A549 (cell line): ENCODE measurements at regions not wholly inside any gene's neighbourhood (a gene's known extent, or its start where the extent isn't known, plus 50 kb on each side); places are given as distances from the start of the nearest gene placed in this dataset.

Experiments used
- ATAC-seq, 2 experiments: fragments of 200-7000 bp in 1 of 2; fragments of >200 bp in 1 of 2; cut with Nextera tagmentation in 1 of 2; cut with Tn5 transposase in 1 of 2; 3 replicates each; pipeline versions ENCODE4 v1.8.0 to v1.9.1; 2018 to 2020; ENCODE audit warnings: mild to moderate bottlenecking in 1 of 2, moderate library complexity in 1 of 2
- CTCF ChIA-PET: fragments of 300-600 bp; sonication (Branson Sonifier 250); formaldehyde crosslinking; extraction: SDS; loops from one replicate; lab custom pipeline; 2021; ENCODE audit warnings: antibody characterized with exemption, inconsistent platforms; lab: Yijun Ruan, JAX
- POLR2A ChIA-PET: fragments of 350-600 bp; formaldehyde crosslinking; extraction: SDS; loops from one replicate; lab custom pipeline; 2021; ENCODE audit warnings: antibody characterized with exemption, inconsistent platforms; lab: Yijun Ruan, JAX
- DNase-seq, 2 experiments: peaks; one replicate each; pipeline versions ENCODE4 v3.0.0 to v3.0.0-alpha.2; 2011 to 2016; ENCODE audit warnings: low read depth in 1 of 2, low spot score in 1 of 2
- FAIRE-seq: peaks from 2 replicates; lab custom pipeline; 2011; peaks lifted over from hg19 to GRCh38; lab: Jason Lieb, UNC
- H3K27ac ChIP-seq, 2 experiments: fragments of >200 bp; sonication (Bioruptor Twin); formaldehyde crosslinking; 3 replicates each; pipeline ENCODE4 v1.5.1; 2016 to 2017
- H3K4me1 ChIP-seq: fragments of >200 bp; sonication (Bioruptor Twin); formaldehyde crosslinking; 3 replicates; pipeline ENCODE4 v1.6.1; 2016
- H3K4me2 ChIP-seq: fragments of >200 bp; sonication (Bioruptor Twin); formaldehyde crosslinking; 3 replicates; pipeline ENCODE4 v1.6.1; 2016
- H3K4me3 ChIP-seq: fragments of >200 bp; sonication (Bioruptor Twin); formaldehyde crosslinking; 3 replicates; pipeline ENCODE4 v1.5.1; 2016
- H3K9me3 ChIP-seq: fragments of >200 bp; sonication (Bioruptor Twin); formaldehyde crosslinking; 3 replicates; pipeline ENCODE4 v1.6.1; 2016
- ATOH8 ChIP-seq: fragments of 250-450 bp; sonication (Bioruptor Pico); IDR thresholded peaks from 2 replicates; pipeline ENCODE4 v1.5.0; 2020; ENCODE audit warnings: low read depth, mild to moderate bottlenecking, moderate library complexity
- BHLHE40 ChIP-seq: IDR thresholded peaks from 2 replicates; pipeline ENCODE4 v1.6.1; 2012; ENCODE audit warnings: low read depth, low read length, inconsistent platforms
- CEBPB ChIP-seq, 2 experiments: fragments of >200 bp in 1 of 2; sonication (Bioruptor Twin) in 1 of 2; formaldehyde crosslinking in 1 of 2; IDR thresholded peaks; 2 replicates each; pipeline ENCODE4 v1.6.1; 2012 to 2016
- CHD2 ChIP-seq: fragments of 150-350 bp; IDR thresholded peaks from 2 replicates; pipeline ENCODE4 v1.6.1; 2014; ENCODE audit warnings: low read length; ENCODE audit not compliant: partially characterized antibody
- CHD4 ChIP-seq: fragments of 200-600 bp; sonication (generic); IDR thresholded peaks from 2 replicates; pipeline ENCODE4 v1.6.1; 2016; ENCODE audit warnings: antibody characterized with exemption, mild to moderate bottlenecking, borderline replicate concordance
- CTCF ChIP-seq: fragments of >200 bp; sonication (Bioruptor Twin); formaldehyde crosslinking; IDR thresholded peaks from 3 replicates; pipeline ENCODE4 v1.5.1; 2016
- ELK1 ChIP-seq: fragments of 150-350 bp; IDR thresholded peaks from 2 replicates; pipeline ENCODE4 v1.6.1; 2014; ENCODE audit warnings: low read depth, mild to moderate bottlenecking, low read length
- EP300 ChIP-seq, 2 experiments: fragments of >200 bp; sonication (Bioruptor Twin); formaldehyde crosslinking; IDR thresholded peaks; 2 replicates in 1 of 2; 3 replicates in 1 of 2; pipeline ENCODE4 v1.6.1; 2016 to 2017
- ESRRA ChIP-seq: fragments of 150-350 bp; IDR thresholded peaks from 2 replicates; pipeline ENCODE4 v1.6.1; 2014; ENCODE audit warnings: mild to moderate bottlenecking, low read length, borderline replicate concordance
- FOSB ChIP-seq: fragments of 250-450 bp; sonication (Bioruptor Pico); IDR thresholded peaks from 2 replicates; pipeline ENCODE4 v1.5.0; 2020; ENCODE audit warnings: mild to moderate bottlenecking, moderate library complexity
- HDAC2 ChIP-seq: fragments of 200-600 bp; sonication (generic); IDR thresholded peaks from 2 replicates; pipeline ENCODE4 v1.6.1; 2016
- JUN ChIP-seq, 2 experiments: fragments of >200 bp; sonication (Bioruptor Twin); formaldehyde crosslinking; IDR thresholded peaks; 2 replicates in 1 of 2; 3 replicates in 1 of 2; pipeline ENCODE4 v1.6.1; 2016 to 2017
- JUNB ChIP-seq: fragments of >200 bp; sonication (Bioruptor Twin); formaldehyde crosslinking; IDR thresholded peaks from 2 replicates; pipeline ENCODE4 v1.6.1; 2016
- KDM1A ChIP-seq: fragments of 200-600 bp; sonication (generic); IDR thresholded peaks from 2 replicates; pipeline ENCODE4 v1.6.1; 2016; ENCODE audit warnings: low read depth, mild to moderate bottlenecking
- KDM5A ChIP-seq: fragments of 200-600 bp; sonication (generic); IDR thresholded peaks from 2 replicates; pipeline ENCODE4 v1.6.1; 2016; ENCODE audit warnings: antibody characterized with exemption, mild to moderate bottlenecking
- MAX ChIP-seq: IDR thresholded peaks from 2 replicates; pipeline ENCODE4 v1.6.1; 2012
- NFE2L2 ChIP-seq: fragments of 150-350 bp; conservative IDR thresholded peaks from 2 replicates; pipeline ENCODE4 v1.6.1; 2014; ENCODE audit warnings: low read length
- NR3C1 ChIP-seq: fragments of >200 bp; sonication (Bioruptor Twin); formaldehyde crosslinking; IDR thresholded peaks from 3 replicates; pipeline ENCODE4 v1.6.1; 2017
- RAD21 ChIP-seq, 2 experiments: fragments of >200 bp in 1 of 2; sonication (Bioruptor Twin) in 1 of 2; formaldehyde crosslinking in 1 of 2; IDR thresholded peaks in 1 of 2; conservative IDR thresholded peaks in 1 of 2; 2 replicates in 1 of 2; 3 replicates in 1 of 2; pipeline ENCODE4 v1.6.1; 2012 to 2018; ENCODE audit warnings: inconsistent platforms in 1 of 2
- RFX5 ChIP-seq: fragments of 450-650 bp; IDR thresholded peaks from 2 replicates; pipeline ENCODE4 v1.7.1; 2014; ENCODE audit warnings: antibody characterized with exemption, mild to moderate bottlenecking, moderate library complexity
- SMC3 ChIP-seq: fragments of >200 bp; sonication (Bioruptor Twin); formaldehyde crosslinking; IDR thresholded peaks from 3 replicates; pipeline ENCODE4 v1.6.1; 2018; ENCODE audit warnings: inconsistent platforms
- TFCP2L1 ChIP-seq: fragments of 250-450 bp; sonication (Bioruptor Pico); IDR thresholded peaks from 2 replicates; pipeline ENCODE4 v1.5.0; 2021; ENCODE audit warnings: mild to moderate bottlenecking
- TP53 ChIP-seq: fragments of 250-450 bp; sonication (Bioruptor Pico); IDR thresholded peaks from 2 replicates; pipeline ENCODE4 v1.5.0; 2021; ENCODE audit warnings: mild to moderate bottlenecking, moderate library complexity
- ZNF302 ChIP-seq: fragments of 250-450 bp; sonication (Bioruptor Pico); IDR thresholded peaks from 2 replicates; pipeline ENCODE4 v1.9.0; 2021; ENCODE audit warnings: inconsistent platforms, mild to moderate bottlenecking, moderate library complexity
- WGBS: methylation state at CpG from one replicate; pipeline ENCODE4 v1.1.6; 2017; ENCODE audit errors: missing lambda C conversion rate; 5-methylcytosine and 5-hydroxymethylcytosine counted together
- TF ChIP-seq, protein P1 (sequence below): IDR thresholded peaks from 2 replicates; pipeline ENCODE4 v1.6.1; 2012; ENCODE audit warnings: low read depth, borderline replicate concordance
- TF ChIP-seq, protein P2 (sequence below): fragments of 250-450 bp; sonication (Bioruptor Pico); IDR thresholded peaks from 2 replicates; pipeline ENCODE4 v1.5.0; 2021; ENCODE audit warnings: mild to moderate bottlenecking, moderate library complexity, borderline replicate concordance

DNA sequence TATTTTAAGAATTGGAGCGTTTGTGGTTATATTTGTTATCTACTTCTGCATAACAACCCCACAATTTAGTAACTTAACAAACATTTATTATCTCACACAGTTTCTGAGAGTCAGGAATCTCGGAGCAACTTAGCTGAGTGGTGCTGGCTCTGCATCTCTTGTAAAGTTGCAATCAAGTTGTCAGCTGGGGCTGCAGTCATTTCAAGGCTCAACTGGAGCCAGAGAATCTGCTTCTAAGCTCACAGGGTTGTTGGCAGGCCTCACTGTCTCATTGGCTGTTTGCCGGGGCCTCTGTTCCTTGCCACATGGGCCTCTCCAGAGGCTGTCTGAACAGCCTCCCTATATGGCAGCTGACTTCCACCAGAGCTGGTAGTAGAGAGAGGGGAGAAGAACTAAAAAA lies 281.2 kb upstream of the GNPDA2 start:
- CTCF ChIA-PET: no interaction called here
- H3K4me3 ChIP-seq: no peak overlapping the region
- TF ChIP-seq FOSB (no peak), RAD21 (conservative IDR thresholded peaks at IDR 0.05 in 1 of 2, IDR thresholded peaks at IDR 0.05 in 1 of 2) (no peak), KDM5A (no peak), JUN (IDR thresholded peaks at IDR 0.05) (no peak), TFCP2L1 (CRISPR knock-in tag) (no peak), MAX (no peak), JUNB (no peak), NR3C1 (no peak)
- no peak overlapping the region for H3K4me2 ChIP-seq
- ATAC-seq (no peak), DNase-seq (no peak), FAIRE-seq (no peak)
- H3K27ac ChIP-seq: no peak overlapping the region
- 2% methylated on average over 2 of the region's 3 CpGs for WGBS
- H3K4me1 ChIP-seq: no peaks in the 10 kb centered on the region
- POLR2A ChIA-PET: no interaction called here
- no peaks in the 10 kb centered on the region for H3K9me3 ChIP-seq

GRCh38 chr4:45006078-45006477 lies 279.7 kb upstream of the GNPDA2 start:
- ChIA-PET POLR2A (no interaction called here), CTCF (no interaction called here)
- Histone ChIP-seq H3K9me3 (no peaks in the 10 kb centered on the region), H3K4me2 (no peak overlapping the region), H3K4me1 (no peaks in the 10 kb centered on the region), H3K27ac (no peak overlapping the region), H3K4me3 (no peak overlapping the region)
- DNase-seq: no peak
- no peak for FAIRE-seq
- no peak for ATAC-seq
- no peak for TF ChIP-seq RFX5
- no peak for TF ChIP-seq ESRRA
- no peak for TF ChIP-seq CEBPB (IDR thresholded peaks at IDR 0.05)
- TF ChIP-seq BHLHE40: no peak
- no peak for TF ChIP-seq EP300 (IDR thresholded peaks at IDR 0.05)
- TF ChIP-seq, protein P1, sequence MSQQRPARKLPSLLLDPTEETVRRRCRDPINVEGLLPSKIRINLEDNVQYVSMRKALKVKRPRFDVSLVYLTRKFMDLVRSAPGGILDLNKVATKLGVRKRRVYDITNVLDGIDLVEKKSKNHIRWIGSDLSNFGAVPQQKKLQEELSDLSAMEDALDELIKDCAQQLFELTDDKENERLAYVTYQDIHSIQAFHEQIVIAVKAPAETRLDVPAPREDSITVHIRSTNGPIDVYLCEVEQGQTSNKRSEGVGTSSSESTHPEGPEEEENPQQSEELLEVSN: no peak
- TF ChIP-seq, protein P2, sequence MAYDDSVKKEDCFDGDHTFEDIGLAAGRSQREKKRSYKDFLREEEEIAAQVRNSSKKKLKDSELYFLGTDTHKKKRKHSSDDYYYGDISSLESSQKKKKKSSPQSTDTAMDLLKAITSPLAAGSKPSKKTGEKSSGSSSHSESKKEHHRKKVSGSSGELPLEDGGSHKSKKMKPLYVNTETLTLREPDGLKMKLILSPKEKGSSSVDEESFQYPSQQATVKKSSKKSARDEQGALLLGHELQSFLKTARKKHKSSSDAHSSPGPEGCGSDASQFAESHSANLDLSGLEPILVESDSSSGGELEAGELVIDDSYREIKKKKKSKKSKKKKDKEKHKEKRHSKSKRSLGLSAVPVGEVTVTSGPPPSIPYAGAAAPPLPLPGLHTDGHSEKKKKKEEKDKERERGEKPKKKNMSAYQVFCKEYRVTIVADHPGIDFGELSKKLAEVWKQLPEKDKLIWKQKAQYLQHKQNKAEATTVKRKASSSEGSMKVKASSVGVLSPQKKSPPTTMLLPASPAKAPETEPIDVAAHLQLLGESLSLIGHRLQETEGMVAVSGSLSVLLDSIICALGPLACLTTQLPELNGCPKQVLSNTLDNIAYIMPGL: no peak
- no peak for TF ChIP-seq KDM1A
- no peak for TF ChIP-seq CTCF
- no peak for TF ChIP-seq SMC3
- no peak for TF ChIP-seq CHD2
- TF ChIP-seq ZNF302 (CRISPR knock-in tag): no peak
- no peak for TF ChIP-seq HDAC2
- no peak for TF ChIP-seq NFE2L2
- TF ChIP-seq ATOH8 (CRISPR knock-in tag): no peak
- TF ChIP-seq CHD4: no peak
- no peak for TF ChIP-seq ELK1
- no peak for TF ChIP-seq KDM5A
- TF ChIP-seq TP53 (CRISPR knock-in tag): no peak
